ENCODE measurements at regions not wholly inside any gene's neighbourhood (a gene's known extent, or its start where the extent isn't known, plus 50 kb on each side); places are given as distances from the start of the nearest gene placed in this dataset.
A peak's percentile ranks its signal among the peaks of the same experiment; 100 is the strongest.

DNA sequence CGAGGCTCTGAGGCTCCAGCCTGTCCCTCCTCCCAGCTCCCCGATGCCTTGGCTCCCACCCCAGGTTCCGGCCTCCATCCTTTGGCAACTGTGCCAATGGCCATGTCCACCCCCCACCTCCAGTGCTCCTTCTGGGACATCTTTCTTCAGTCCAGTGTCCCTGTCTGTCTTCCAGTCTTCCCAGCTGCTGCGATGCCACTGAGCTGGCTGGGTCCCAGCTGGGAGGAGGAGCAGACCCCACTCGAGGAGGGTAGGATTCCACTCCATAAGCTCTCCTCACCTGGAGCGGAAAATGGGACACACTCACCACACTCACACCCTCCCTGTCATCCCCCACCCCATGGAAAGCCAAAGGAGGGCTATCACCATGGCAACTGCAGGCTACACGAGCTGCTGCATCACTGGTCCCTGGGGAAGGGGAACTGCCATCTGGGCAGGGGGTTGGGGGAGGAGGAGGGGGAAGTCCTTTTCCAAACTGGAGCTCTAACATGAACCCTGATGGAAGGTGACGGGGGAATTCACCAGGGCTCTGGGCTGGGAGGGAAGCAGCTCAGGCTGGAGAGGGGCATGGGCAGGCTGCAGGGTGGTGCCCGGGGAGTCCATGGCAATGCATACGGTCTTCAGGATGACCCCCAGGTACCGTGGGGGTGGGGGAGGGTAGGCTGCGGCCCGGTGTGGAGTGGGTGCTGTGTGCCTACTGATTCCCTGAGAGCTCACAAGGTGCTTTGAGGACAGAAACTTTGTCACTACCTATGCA, 94.3 kb downstream of the LRRC74A start:
- peak; percentile 95 for DNase-seq (ENCODE audit: low spot score)
- Histone ChIP-seq H3K27me3 (replicated peaks; ENCODE audit: insufficient read depth, low read depth, low read length, poor library complexity) (no peaks in the 10 kb centered on the region), H3K36me3 (ENCODE audit: insufficient read depth, low read length, poor library complexity, severe bottlenecking) (no peaks in the 10 kb centered on the region), H3K9me3 (ENCODE audit: low read depth, low read length, poor library complexity, severe bottlenecking) (no peaks in the 10 kb centered on the region), H3K27ac (ENCODE audit: low read depth, low read length, poor library complexity, severe bottlenecking) (peak overlapping the region; percentile 99), H3K4me3 (ENCODE audit: low read depth, low read length, poor library complexity, severe bottlenecking) (peak overlapping the region; percentile 6), H3K4me1 (ENCODE audit: insufficient read depth, low read length, poor library complexity, severe bottlenecking) (peaks cover 89% of the 10 kb centered on the region)
- ChIA-PET CTCF (interaction anchor here (0.7 to 2.3 kb wide), 3 partner anchors 25 to 144 kb away, joined by 4 to 7 read pairs (median 4); no protein-coding TSS in a partner anchor), POLR2A (ENCODE audit: low non-redundant PET) (interaction anchor here (0.5 to 1.5 kb wide), 3 partner anchors 9 to 120 kb away, joined by 3 to 9 read pairs (median 5); no protein-coding TSS in a partner anchor)
- no TSS peak for BruUV-seq (replicated peaks)
- intact Hi-C loops (cut with micrococcal nuclease; ENCODE audit: unreplicated experiment), result loop anchor here (1.0 to 2.0 kb wide), 2 partner anchors 26 to 36 kb away; no protein-coding TSS in a partner anchor
- TF ChIP-seq EZH2 (IDR thresholded peaks at IDR 0.05; ENCODE audit: borderline replicate concordance, low read depth, low read length, poor library complexity, severe bottlenecking), result no peak
- TF ChIP-seq, protein P1, sequence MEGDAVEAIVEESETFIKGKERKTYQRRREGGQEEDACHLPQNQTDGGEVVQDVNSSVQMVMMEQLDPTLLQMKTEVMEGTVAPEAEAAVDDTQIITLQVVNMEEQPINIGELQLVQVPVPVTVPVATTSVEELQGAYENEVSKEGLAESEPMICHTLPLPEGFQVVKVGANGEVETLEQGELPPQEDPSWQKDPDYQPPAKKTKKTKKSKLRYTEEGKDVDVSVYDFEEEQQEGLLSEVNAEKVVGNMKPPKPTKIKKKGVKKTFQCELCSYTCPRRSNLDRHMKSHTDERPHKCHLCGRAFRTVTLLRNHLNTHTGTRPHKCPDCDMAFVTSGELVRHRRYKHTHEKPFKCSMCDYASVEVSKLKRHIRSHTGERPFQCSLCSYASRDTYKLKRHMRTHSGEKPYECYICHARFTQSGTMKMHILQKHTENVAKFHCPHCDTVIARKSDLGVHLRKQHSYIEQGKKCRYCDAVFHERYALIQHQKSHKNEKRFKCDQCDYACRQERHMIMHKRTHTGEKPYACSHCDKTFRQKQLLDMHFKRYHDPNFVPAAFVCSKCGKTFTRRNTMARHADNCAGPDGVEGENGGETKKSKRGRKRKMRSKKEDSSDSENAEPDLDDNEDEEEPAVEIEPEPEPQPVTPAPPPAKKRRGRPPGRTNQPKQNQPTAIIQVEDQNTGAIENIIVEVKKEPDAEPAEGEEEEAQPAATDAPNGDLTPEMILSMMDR (conservative IDR thresholded peaks at IDR 0.05; ENCODE audit: low read depth, low read length), result no peak

DNA sequence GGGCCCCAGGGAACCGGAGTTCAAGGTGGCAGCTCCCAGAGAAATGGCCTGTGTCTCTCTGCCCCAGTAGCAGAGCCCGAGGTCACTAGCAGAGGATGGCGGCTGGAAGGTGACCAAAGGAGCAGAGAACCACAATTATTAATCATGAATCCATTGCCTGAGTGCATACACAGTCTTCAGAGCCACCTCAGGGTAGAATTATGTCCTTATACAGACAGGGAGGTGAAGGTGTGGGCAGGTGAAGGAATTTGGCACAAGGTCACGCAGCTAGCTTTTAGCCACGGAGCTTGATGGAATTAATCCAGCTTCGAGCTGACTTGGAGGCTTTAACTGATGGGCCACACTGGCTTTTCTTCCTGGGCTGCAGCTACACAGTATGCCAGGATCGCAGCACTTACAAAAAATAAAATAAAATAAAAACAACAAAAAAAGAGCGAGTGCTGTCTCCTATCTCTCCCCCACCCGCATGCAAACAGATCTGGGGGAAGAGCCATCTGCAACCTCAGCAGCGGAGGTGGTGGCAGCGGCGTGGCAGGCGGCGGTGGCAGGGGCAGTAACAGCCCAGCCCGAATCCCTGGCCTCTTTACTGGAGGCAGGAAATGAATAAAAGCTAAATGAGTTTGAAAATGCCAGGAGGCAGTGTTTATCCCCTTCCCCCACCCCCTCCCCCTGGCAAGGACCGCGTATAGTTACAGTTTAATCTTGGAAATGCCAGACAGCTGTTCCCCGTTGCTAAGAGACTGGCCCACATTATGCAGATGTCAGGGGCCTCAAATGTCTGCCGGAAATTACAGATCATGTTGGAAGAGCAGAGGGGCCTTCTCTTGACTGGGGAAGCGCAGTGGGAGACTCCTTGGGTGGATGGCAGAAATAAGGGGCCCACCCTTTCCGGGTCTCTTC, 93.5 kb downstream of the LRRC74A start:
- TF ChIP-seq EZH2 (IDR thresholded peaks at IDR 0.05; ENCODE audit: borderline replicate concordance, low read depth, low read length, poor library complexity, severe bottlenecking), result no peak
- TF ChIP-seq, protein P1 (conservative IDR thresholded peaks at IDR 0.05; ENCODE audit: low read depth, low read length), result no peak
- H3K27me3 ChIP-seq (replicated peaks; ENCODE audit: insufficient read depth, low read depth, low read length, poor library complexity), result no peaks in the 10 kb centered on the region
- POLR2A ChIA-PET (ENCODE audit: low non-redundant PET), result interaction anchor here (0.5 to 1.5 kb wide), 5 partner anchors 8 to 121 kb away, joined by 3 to 9 read pairs (median 5); no protein-coding TSS in a partner anchor
- intact Hi-C loops (cut with micrococcal nuclease; ENCODE audit: unreplicated experiment), result loop anchor here (1.0 to 5.0 kb wide), 3 partner anchors 27 to 108 kb away; partner anchors contain the start of gene IRF2BPL
- H3K27ac ChIP-seq (ENCODE audit: low read depth, low read length, poor library complexity, severe bottlenecking), result peak overlapping the region; percentile 99
- peaks cover 86% of the 10 kb centered on the region for H3K4me1 ChIP-seq (ENCODE audit: insufficient read depth, low read length, poor library complexity, severe bottlenecking)
- no peaks in the 10 kb centered on the region for H3K36me3 ChIP-seq (ENCODE audit: insufficient read depth, low read length, poor library complexity, severe bottlenecking)
- peak overlapping the region; percentile 6 for H3K4me3 ChIP-seq (ENCODE audit: low read depth, low read length, poor library complexity, severe bottlenecking)
- TSS peak; percentile 100 for BruUV-seq (replicated peaks)
- DNase-seq (ENCODE audit: low spot score), result peak; percentile 100
- no peaks in the 10 kb centered on the region for H3K9me3 ChIP-seq (ENCODE audit: low read depth, low read length, poor library complexity, severe bottlenecking)
- CTCF ChIA-PET, result interaction anchor here (0.7 to 2.3 kb wide), 2 partner anchors 28 to 145 kb away, joined by 4 to 7 read pairs; no protein-coding TSS in a partner anchor

All from A673 (cell line).